Smooth muscle cell (in vitro differentiated cells): ENCODE measurements at regions not wholly inside any gene's neighbourhood (a gene's known extent, or its start where the extent isn't known, plus 50 kb on each side); places are given as distances from the start of the nearest gene placed in this dataset.
A peak's percentile ranks its signal among the peaks of the same experiment; 100 is the strongest.

Experiments used
- DNase-seq: peaks from one replicate; lab custom pipeline; 2025; ENCODE audit not compliant: unreplicated experiment; lab: John Stamatoyannopoulos, UW
- H2AFZ ChIP-seq: fragments of 200-600 bp; sonication (generic); 2 replicates; pipeline ENCODE4 v1.6.0; 2016; ENCODE audit warnings: antibody characterized with exemption, low read depth, mild to moderate bottlenecking
- H3F3A ChIP-seq: fragments of 200-600 bp; sonication (generic); 2 replicates; pipeline ENCODE4 v1.6.0; 2017; ENCODE audit warnings: antibody characterized with exemption, low read depth
- H3K27ac ChIP-seq: fragments of 200-600 bp; sonication (generic); 2 replicates; pipeline ENCODE4 v1.5.1; 2016; ENCODE audit warnings: low read depth, mild to moderate bottlenecking
- H3K27me3 ChIP-seq: fragments of 200-600 bp; sonication (generic); 2 replicates; pipeline ENCODE4 v1.6.1; 2016; ENCODE audit warnings: low read depth, mild to moderate bottlenecking
- H3K36me3 ChIP-seq: fragments of 200-600 bp; sonication (generic); 2 replicates; pipeline ENCODE4 v1.5.1; 2016; ENCODE audit warnings: low read depth
- H3K4me1 ChIP-seq: fragments of 200-600 bp; sonication (generic); 2 replicates; pipeline ENCODE4 v1.5.1; 2016; ENCODE audit warnings: low read depth
- H3K4me2 ChIP-seq: fragments of 200-600 bp; sonication (generic); 2 replicates; pipeline ENCODE4 v1.6.0; 2016; ENCODE audit warnings: mild to moderate bottlenecking
- H3K4me3 ChIP-seq: fragments of 200-600 bp; sonication (generic); 2 replicates; pipeline ENCODE4 v1.5.1; 2016; ENCODE audit warnings: mild to moderate bottlenecking
- H3K79me2 ChIP-seq: fragments of 200-600 bp; sonication (generic); 2 replicates; pipeline ENCODE4 v1.6.0; 2016; ENCODE audit warnings: low read depth, mild to moderate bottlenecking
- H3K9ac ChIP-seq: fragments of 200-600 bp; sonication (generic); 2 replicates; pipeline ENCODE4 v1.6.0; 2016; ENCODE audit warnings: low read depth
- H3K9me3 ChIP-seq: fragments of 200-600 bp; sonication (generic); replicated peaks from 2 replicates; pipeline ENCODE4 v1.5.1; 2016; ENCODE audit warnings: low read depth
- H4K20me1 ChIP-seq: fragments of 200-600 bp; sonication (generic); 2 replicates; pipeline ENCODE4 v1.6.0; 2016; ENCODE audit warnings: low read depth
- CTCF ChIP-seq: fragments of 200-600 bp; sonication (generic); IDR thresholded peaks from 2 replicates; pipeline ENCODE4 v1.5.1; 2017; ENCODE audit warnings: borderline replicate concordance, mild to moderate bottlenecking, antibody characterized with exemption; ENCODE audit not compliant: insufficient read depth, poor library complexity, severe bottlenecking
- WGBS: methylation state at CpG from one replicate; pipeline ENCODE4 v1.1.7; 2016; ENCODE audit warnings: low lambda C conversion rate; 5-methylcytosine and 5-hydroxymethylcytosine counted together

- 98% methylated on average over 3 of the region's 3 CpGs for WGBS
- H3K27me3 ChIP-seq: no peaks in the 10 kb centered on the region
- no peaks in the 10 kb centered on the region for H3K9me3 ChIP-seq
- no peaks in the 10 kb centered on the region for H3K79me2 ChIP-seq
- no peak overlapping the region for H3K4me2 ChIP-seq
- H2AFZ ChIP-seq: no peak overlapping the region
- TF ChIP-seq CTCF: no peak
- no peak overlapping the region for H3K9ac ChIP-seq
- no peak overlapping the region for H3K27ac ChIP-seq
- H3K4me3 ChIP-seq: no peak overlapping the region
- no peaks in the 10 kb centered on the region for H4K20me1 ChIP-seq
- H3K36me3 ChIP-seq: no peaks in the 10 kb centered on the region
- no peaks in the 10 kb centered on the region for H3F3A ChIP-seq
- H3K4me1 ChIP-seq: no peaks in the 10 kb centered on the region
- DNase-seq: no peak
Observed at GRCh38 chr4:126396121-126396520, 1081.4 kb downstream of the FAT4 start.

GRCh38 chr4:126396703-126397102 is 1081.9 kb downstream of the FAT4 start:
- Histone ChIP-seq H2AFZ (no peak overlapping the region), H3K79me2 (no peaks in the 10 kb centered on the region), H3K36me3 (no peaks in the 10 kb centered on the region), H3K9me3 (no peaks in the 10 kb centered on the region), H3K27me3 (no peaks in the 10 kb centered on the region), H3K4me1 (no peaks in the 10 kb centered on the region), H3K9ac (no peak overlapping the region), H4K20me1 (no peaks in the 10 kb centered on the region), H3K4me2 (no peak overlapping the region), H3K4me3 (no peak overlapping the region), H3F3A (no peaks in the 10 kb centered on the region), H3K27ac (no peak overlapping the region)
- no peak for DNase-seq
- 95% methylated on average over 1 of the region's 1 CpG for WGBS
- TF ChIP-seq CTCF: no peak

GRCh38 chr4:126404549-126404948 is 1089.8 kb downstream of the FAT4 start:
- H3K9me3 ChIP-seq: no peaks in the 10 kb centered on the region
- 73% methylated on average over 1 of the region's 1 CpG for WGBS
- no peak overlapping the region for H3K9ac ChIP-seq
- no peak overlapping the region for H2AFZ ChIP-seq
- H3K27me3 ChIP-seq: no peaks in the 10 kb centered on the region
- DNase-seq: no peak
- no peak overlapping the region for H3K27ac ChIP-seq
- no peaks in the 10 kb centered on the region for H3K79me2 ChIP-seq
- TF ChIP-seq CTCF: no peak
- H4K20me1 ChIP-seq: no peaks in the 10 kb centered on the region
- no peaks in the 10 kb centered on the region for H3K36me3 ChIP-seq
- H3K4me3 ChIP-seq: no peak overlapping the region
- H3K4me1 ChIP-seq: no peaks in the 10 kb centered on the region
- H3F3A ChIP-seq: peaks cover 4% of the 10 kb centered on the region
- no peak overlapping the region for H3K4me2 ChIP-seq

- Histone ChIP-seq H3K27me3 (no peaks in the 10 kb centered on the region), H3K79me2 (no peaks in the 10 kb centered on the region), H2AFZ (no peak overlapping the region), H3K9ac (no peak overlapping the region), H3K4me3 (no peak overlapping the region), H3K4me1 (no peaks in the 10 kb centered on the region), H3K36me3 (no peaks in the 10 kb centered on the region), H3K27ac (no peak overlapping the region), H3K4me2 (no peak overlapping the region), H3F3A (peaks cover 4% of the 10 kb centered on the region), H4K20me1 (no peaks in the 10 kb centered on the region), H3K9me3 (no peaks in the 10 kb centered on the region)
- DNase-seq: no peak
- peak; percentile 19 for TF ChIP-seq CTCF
- WGBS: 62% methylated on average over 2 of the region's 2 CpGs
Observed at GRCh38 chr4:126405369-126405982, 1090.7 kb downstream of the FAT4 start.
